ENCODE measurements at regions not wholly inside any gene's neighbourhood (a gene's known extent, or its start where the extent isn't known, plus 50 kb on each side); places are given as distances from the start of the nearest gene placed in this dataset.

GRCh38 chr3:55369141-55369847, 117.8 kb downstream of the WNT5A start:
- in situ Hi-C loops (cut with MboI; ENCODE audit: low sequenced_read_pairs, unreplicated experiment) = no loop called here
- no peak for TF ChIP-seq CTCF (IDR thresholded peaks at IDR 0.05; ENCODE audit: borderline replicate concordance, control extremely low read depth, extremely low read depth, insufficient read depth, missing control alignments)
- no peak for DNase-seq (ENCODE audit: low spot score)

GRCh38 chr3:55368366-55368765, 118.7 kb downstream of the WNT5A start:
- in situ Hi-C loops (cut with MboI; ENCODE audit: low sequenced_read_pairs, unreplicated experiment) = no loop called here
- DNase-seq (ENCODE audit: low spot score) = no peak
- TF ChIP-seq CTCF (IDR thresholded peaks at IDR 0.05; ENCODE audit: borderline replicate concordance, control extremely low read depth, extremely low read depth, insufficient read depth, missing control alignments) = no peak

DNA sequence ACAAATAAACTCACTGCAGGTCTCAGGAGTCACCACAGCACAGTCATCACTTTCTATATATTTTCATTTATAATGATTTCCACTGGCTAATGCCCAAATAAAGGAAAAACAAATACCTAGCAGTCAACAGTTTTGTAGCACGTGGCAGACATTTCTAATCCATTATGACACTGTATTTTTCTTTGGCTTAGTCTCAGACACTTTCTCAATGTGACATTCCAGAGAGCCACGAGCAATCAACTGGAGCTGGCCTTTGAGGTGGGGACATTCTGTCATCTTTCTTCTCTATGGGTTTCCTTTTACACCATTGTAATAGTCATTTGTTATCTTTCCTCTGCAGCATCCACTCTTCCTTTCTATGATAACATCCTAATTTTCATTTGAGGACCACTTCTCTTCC, 119.7 kb downstream of the WNT5A start:
- no peak for DNase-seq (ENCODE audit: low spot score)
- no peak for TF ChIP-seq CTCF (IDR thresholded peaks at IDR 0.05; ENCODE audit: borderline replicate concordance, control extremely low read depth, extremely low read depth, insufficient read depth, missing control alignments)
- in situ Hi-C loops (cut with MboI; ENCODE audit: low sequenced_read_pairs, unreplicated experiment) = no loop called here

DNA sequence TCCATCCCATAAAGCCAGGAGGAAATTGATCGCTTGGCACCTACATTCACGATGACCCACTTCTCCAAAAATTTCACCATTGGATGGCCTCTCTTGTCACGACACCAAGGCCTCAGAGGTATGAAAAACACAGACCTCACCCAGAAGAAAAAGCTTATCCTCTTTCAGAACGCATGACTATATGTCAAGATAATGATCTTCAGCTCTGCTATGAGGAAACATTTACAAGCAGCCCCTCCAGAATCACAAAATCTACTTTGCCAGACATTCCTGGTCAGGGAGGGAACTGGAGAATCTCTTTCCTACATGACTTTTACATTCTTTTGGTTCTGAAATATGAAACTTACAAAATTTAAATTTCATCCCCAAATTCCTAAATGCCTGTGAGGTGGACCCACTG, 122.7 kb downstream of the WNT5A start:
- in situ Hi-C loops (cut with MboI; ENCODE audit: low sequenced_read_pairs, unreplicated experiment) = no loop called here
- DNase-seq (ENCODE audit: low spot score) = no peak
- TF ChIP-seq CTCF (IDR thresholded peaks at IDR 0.05; ENCODE audit: borderline replicate concordance, control extremely low read depth, extremely low read depth, insufficient read depth, missing control alignments) = no peak

DNA sequence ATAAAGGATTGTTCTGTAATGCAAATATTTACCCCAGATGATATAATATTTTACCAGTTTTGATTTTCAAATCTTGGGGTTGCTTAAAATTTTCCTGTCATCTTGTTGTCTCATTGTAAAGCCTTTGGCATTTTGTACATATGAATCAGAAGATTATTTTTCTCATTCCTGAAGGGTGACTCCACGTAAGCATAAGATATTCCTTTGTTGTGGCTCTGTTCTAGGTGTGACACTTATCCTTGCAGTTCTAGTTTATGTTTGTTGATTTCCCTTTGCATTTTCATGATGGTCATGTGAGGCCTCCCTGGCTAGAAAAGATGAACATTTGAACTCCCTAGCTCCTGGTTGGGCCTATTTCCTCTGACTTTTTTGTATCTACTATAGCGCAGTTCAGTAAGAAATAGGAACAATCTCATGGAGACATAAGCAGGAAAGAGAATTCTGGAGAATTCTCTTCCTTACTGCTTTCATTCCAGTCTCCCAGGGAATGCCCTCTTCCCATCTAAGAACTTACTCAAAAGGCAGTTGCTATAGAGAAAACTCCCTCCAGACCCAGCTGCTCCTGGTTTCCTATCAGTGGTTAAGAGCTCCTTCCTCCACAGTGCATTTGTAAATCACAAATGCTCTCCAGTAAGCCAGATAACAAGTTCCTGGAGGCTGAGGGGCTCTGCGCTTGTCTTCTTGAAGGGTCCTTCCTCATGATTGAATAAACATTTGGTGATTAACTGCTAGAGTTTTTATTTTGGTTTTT, 124.7 kb downstream of the WNT5A start:
- TF ChIP-seq CTCF (IDR thresholded peaks at IDR 0.05; ENCODE audit: borderline replicate concordance, control extremely low read depth, extremely low read depth, insufficient read depth, missing control alignments) = no peak
- no peak for DNase-seq (ENCODE audit: low spot score)
- in situ Hi-C loops (cut with MboI; ENCODE audit: low sequenced_read_pairs, unreplicated experiment) = no loop called here

GRCh38 chr3:55357796-55358195, 129.3 kb downstream of the WNT5A start:
- no peak for TF ChIP-seq CTCF (IDR thresholded peaks at IDR 0.05; ENCODE audit: borderline replicate concordance, control extremely low read depth, extremely low read depth, insufficient read depth, missing control alignments)
- in situ Hi-C loops (cut with MboI; ENCODE audit: low sequenced_read_pairs, unreplicated experiment) = no loop called here
- no peak for DNase-seq (ENCODE audit: low spot score)

Data from GM13976 (cell line).